ENCODE measurements at regions not wholly inside any gene's neighbourhood (a gene's known extent, or its start where the extent isn't known, plus 50 kb on each side); places are given as distances from the start of the nearest gene placed in this dataset.

DNA sequence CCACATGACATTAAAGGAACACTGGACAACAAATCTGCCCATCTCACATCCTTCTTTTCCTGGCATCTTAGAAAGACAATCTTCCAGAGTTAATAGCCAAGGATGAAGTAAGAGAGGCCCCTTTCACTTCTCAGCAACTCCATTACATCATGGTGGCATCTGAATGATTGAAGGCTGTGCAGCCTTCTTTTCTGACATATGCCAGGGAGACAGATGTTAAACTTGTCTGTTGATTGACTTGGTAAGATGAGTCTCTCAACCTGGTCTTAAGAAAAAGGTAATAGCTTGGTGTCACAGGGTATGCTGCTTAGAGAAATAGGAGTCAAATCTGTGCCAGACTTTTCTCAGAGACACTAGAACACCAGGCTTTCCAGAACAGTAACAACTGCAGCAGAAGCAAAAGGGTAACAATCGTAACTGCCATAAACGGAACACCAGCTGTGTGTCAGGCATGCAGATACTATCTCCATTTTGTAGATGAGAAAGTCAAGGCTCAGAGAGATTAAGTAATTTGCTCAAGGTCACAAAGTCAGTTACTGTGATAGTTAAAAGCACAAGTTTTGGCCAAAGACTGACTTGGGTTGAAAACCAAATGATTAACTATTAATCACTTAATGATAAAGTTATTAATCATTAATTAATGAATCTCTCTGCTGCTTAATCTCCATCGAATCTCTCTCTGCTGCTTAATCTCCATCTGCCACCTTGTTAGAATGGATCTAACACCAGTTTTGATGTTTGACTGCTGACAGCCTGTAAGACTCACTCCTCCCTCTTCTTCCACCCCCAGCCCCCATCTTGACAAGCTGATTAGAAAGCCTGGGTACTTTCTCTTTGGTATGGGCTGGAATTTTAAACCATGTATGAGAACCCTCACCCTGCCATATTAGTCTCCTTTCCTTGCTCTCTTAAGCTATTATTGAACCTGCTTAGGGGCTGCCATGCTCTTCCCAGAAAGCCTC lies 353.5 kb downstream of the ENC1 start:
- TF ChIP-seq, protein P1, sequence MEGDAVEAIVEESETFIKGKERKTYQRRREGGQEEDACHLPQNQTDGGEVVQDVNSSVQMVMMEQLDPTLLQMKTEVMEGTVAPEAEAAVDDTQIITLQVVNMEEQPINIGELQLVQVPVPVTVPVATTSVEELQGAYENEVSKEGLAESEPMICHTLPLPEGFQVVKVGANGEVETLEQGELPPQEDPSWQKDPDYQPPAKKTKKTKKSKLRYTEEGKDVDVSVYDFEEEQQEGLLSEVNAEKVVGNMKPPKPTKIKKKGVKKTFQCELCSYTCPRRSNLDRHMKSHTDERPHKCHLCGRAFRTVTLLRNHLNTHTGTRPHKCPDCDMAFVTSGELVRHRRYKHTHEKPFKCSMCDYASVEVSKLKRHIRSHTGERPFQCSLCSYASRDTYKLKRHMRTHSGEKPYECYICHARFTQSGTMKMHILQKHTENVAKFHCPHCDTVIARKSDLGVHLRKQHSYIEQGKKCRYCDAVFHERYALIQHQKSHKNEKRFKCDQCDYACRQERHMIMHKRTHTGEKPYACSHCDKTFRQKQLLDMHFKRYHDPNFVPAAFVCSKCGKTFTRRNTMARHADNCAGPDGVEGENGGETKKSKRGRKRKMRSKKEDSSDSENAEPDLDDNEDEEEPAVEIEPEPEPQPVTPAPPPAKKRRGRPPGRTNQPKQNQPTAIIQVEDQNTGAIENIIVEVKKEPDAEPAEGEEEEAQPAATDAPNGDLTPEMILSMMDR (IDR thresholded peaks at IDR 0.05; ENCODE audit: unreplicated experiment): no peak
- Mint-ChIP-seq H3K4me1 (ENCODE audit: low read depth) (no peaks in the 10 kb centered on the region), H3K4me3 (ENCODE audit: low read depth) (no peak overlapping the region), H3K27ac (no peak overlapping the region), H3K27me3 (peaks cover 48% of the 10 kb centered on the region), H3K36me3 (ENCODE audit: insufficient read depth) (no peaks in the 10 kb centered on the region), H3K9me3 (ENCODE audit: low read depth) (no peaks in the 10 kb centered on the region)
- no peak for DNase-seq (ENCODE audit: low spot score, unreplicated experiment)

DNA sequence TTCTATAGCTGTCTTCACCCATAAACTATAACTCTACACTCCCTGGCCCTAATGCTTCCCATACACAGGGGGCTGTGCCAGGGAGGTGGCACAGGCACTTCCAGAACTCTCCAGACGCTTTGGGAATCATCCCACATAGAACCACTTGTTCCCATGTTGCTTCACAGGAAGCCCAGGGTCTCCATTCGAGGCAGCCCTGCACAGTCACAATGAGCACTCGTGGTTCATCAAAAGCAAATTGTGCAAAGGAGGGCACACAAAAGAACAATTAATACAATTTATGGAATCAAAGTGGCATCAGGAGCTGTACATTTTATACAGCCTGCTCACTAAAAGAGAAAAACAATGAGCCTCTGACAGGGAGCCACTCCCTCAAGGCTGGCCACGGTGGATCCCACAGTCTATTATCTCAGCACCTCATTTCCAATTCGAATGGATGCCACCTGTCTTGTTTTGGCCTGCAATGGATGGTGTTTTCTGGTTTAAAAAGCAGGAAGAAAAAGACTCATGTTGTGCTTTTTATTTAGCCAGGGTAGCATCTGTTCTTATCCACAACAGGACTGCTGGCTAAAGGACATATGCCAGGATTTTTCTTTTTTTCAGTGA lies 354.8 kb downstream of the ENC1 start:
- Mint-ChIP-seq H3K27me3 (peaks cover 48% of the 10 kb centered on the region), H3K9me3 (ENCODE audit: low read depth) (no peaks in the 10 kb centered on the region), H3K4me1 (ENCODE audit: low read depth) (peaks cover 5% of the 10 kb centered on the region), H3K4me3 (ENCODE audit: low read depth) (no peak overlapping the region), H3K27ac (no peak overlapping the region), H3K36me3 (ENCODE audit: insufficient read depth) (no peaks in the 10 kb centered on the region)
- TF ChIP-seq, protein P1 (IDR thresholded peaks at IDR 0.05; ENCODE audit: unreplicated experiment): no peak
- DNase-seq (ENCODE audit: low spot score, unreplicated experiment): no peak

DNA sequence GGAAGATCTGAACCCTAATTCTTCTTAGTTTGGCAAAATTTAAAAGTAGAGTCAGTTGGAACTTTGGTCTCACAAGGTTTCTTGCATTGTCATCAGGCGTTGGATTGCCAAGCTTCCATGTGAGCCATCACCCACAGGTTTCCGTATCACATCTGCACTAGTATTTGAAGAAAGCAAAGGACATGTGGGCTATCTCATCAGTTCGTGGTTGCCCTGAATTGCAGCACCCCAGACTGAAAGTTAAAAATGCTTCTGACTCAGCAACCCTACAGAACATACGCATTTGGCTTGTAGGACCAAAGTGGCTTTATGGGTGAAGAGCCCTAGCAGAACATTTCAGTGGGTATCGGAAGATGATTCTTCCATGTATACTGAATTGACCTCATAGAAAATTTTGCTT lies 358.0 kb downstream of the ENC1 start:
- Mint-ChIP-seq H3K4me3 (ENCODE audit: low read depth) (no peak overlapping the region), H3K27ac (no peak overlapping the region), H3K27me3 (peaks cover 31% of the 10 kb centered on the region), H3K4me1 (ENCODE audit: low read depth) (peaks cover 7% of the 10 kb centered on the region), H3K9me3 (ENCODE audit: low read depth) (no peaks in the 10 kb centered on the region), H3K36me3 (ENCODE audit: insufficient read depth) (no peaks in the 10 kb centered on the region)
- no peak for DNase-seq (ENCODE audit: low spot score, unreplicated experiment)
- TF ChIP-seq, protein P1 (IDR thresholded peaks at IDR 0.05; ENCODE audit: unreplicated experiment): no peak

DNA sequence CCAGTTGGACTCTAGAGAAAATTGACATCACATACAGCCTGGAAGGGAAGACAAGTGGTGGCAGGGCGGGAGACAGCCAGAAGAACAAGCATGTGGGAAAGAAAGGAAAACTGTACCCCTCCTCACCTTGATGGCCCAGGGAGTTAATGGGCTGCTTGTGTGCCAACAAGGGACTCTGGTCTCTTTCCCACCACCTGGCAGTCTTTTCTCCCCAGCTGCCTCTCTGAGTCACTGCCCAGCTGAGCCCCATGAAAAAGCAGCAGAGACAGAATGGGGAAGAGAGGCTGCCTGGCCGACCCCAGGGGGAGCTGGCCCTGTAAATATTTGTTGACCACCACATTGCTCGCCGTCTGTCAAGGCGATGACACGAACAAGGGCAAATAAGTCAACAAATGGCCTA lies 359.4 kb downstream of the ENC1 start:
- Mint-ChIP-seq H3K36me3 (ENCODE audit: insufficient read depth) (no peaks in the 10 kb centered on the region), H3K27ac (no peak overlapping the region), H3K9me3 (ENCODE audit: low read depth) (no peaks in the 10 kb centered on the region), H3K27me3 (peaks cover 28% of the 10 kb centered on the region), H3K4me3 (ENCODE audit: low read depth) (no peak overlapping the region), H3K4me1 (ENCODE audit: low read depth) (peaks cover 7% of the 10 kb centered on the region)
- no peak for DNase-seq (ENCODE audit: low spot score, unreplicated experiment)
- TF ChIP-seq, protein P1 (IDR thresholded peaks at IDR 0.05; ENCODE audit: unreplicated experiment): no peak

DNA sequence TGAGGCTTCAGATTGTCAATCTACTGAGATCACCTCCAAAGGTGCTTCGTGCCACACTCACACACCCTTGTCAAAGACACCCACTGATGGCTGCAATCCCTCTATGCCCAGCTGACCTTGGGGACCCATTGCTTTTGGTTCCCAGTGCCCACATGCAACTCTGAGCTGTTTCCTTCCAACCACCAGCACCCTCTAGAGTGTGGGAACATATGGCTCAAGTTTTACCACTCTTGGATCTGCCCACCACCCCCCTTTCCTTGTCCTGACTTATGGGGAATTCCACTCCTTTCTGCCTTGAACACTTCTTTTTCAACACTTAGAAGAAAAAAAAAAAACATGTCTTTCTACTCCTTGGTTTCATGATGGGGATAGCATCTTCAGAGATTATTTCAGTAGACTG lies 360.2 kb downstream of the ENC1 start:
- no peak overlapping the region for H3K4me3 Mint-ChIP-seq (ENCODE audit: low read depth)
- H3K36me3 Mint-ChIP-seq (ENCODE audit: insufficient read depth): no peaks in the 10 kb centered on the region
- H3K4me1 Mint-ChIP-seq (ENCODE audit: low read depth): peaks cover 8% of the 10 kb centered on the region
- no peak overlapping the region for H3K27ac Mint-ChIP-seq
- H3K27me3 Mint-ChIP-seq: peaks cover 23% of the 10 kb centered on the region
- DNase-seq (ENCODE audit: low spot score, unreplicated experiment): no peak
- H3K9me3 Mint-ChIP-seq (ENCODE audit: low read depth): no peaks in the 10 kb centered on the region
- TF ChIP-seq, protein P1 (IDR thresholded peaks at IDR 0.05; ENCODE audit: unreplicated experiment): no peak
